ENCODE measurements at regions not wholly inside any gene's neighbourhood (a gene's known extent, or its start where the extent isn't known, plus 50 kb on each side); places are given as distances from the start of the nearest gene placed in this dataset.

- TF ChIP-seq CTCF (IDR thresholded peaks at IDR 0.05 in 8 of 11, conservative IDR thresholded peaks at IDR 0.05 in 3 of 11) (no peak), POLR2A (IDR thresholded peaks at IDR 0.05) (no peak), POLR2AphosphoS5 (IDR thresholded peaks at IDR 0.05) (no peak)
These were observed 175.6 kb upstream of the PFKP start for GRCh38 chr10:2891770-2892124.

Measured in spleen (tissue), 7 donors.